ENCODE measurements at regions not wholly inside any gene's neighbourhood (a gene's known extent, or its start where the extent isn't known, plus 50 kb on each side); places are given as distances from the start of the nearest gene placed in this dataset.

GRCh38 chr9:81317223-81317622 is 372.1 kb downstream of the TLE1 start:
- ChIA-PET POLR2A (no interaction called here), CTCF (ENCODE audit: low intra/inter-chr PET ratio) (no interaction called here)
- no peaks in the 10 kb centered on the region for H3K36me3 ChIP-seq (ENCODE audit: control insufficient read depth, insufficient read depth, low read length)
- H3K9ac ChIP-seq (ENCODE audit: insufficient read depth in 1 of 2, low read depth in 2 of 2, low read length in 2 of 2), result no peak overlapping the region
- no peaks in the 10 kb centered on the region for H3K79me2 ChIP-seq (ENCODE audit: control insufficient read depth, insufficient read depth, low read length)
- no peaks in the 10 kb centered on the region for H3K27me3 ChIP-seq (ENCODE audit: control insufficient read depth in 2 of 2, insufficient read depth in 2 of 2, low read length in 2 of 2)
- 0% methylated on average over 1 of the region's 1 CpG for WGBS (ENCODE audit: insufficient coverage, low coverage, missing lambda C conversion rate)
- no peak overlapping the region for H2AFZ ChIP-seq (ENCODE audit: low read depth, low read length)
- in situ Hi-C loops (cut with MboI) (no loop called here), intact Hi-C loops (cut with micrococcal nuclease) (no loop called here)
- H3K4me2 ChIP-seq (ENCODE audit: insufficient read depth, low read length), result no peak overlapping the region
- FAIRE-seq (no peak), DNase-seq (ENCODE audit: extremely low read depth in 1 of 4, low spot score in 3 of 4) (no peak), ATAC-seq (no peak)
- no peaks in the 10 kb centered on the region for H3K4me1 ChIP-seq (replicated peaks in 1 of 2; ENCODE audit: control insufficient read depth in 2 of 2, insufficient read depth in 2 of 2, low read length in 2 of 2)
- H3K9me3 ChIP-seq (replicated peaks; ENCODE audit: control insufficient read depth, insufficient read depth, low read depth, low read length), result no peaks in the 10 kb centered on the region
- no TSS peak for BruUV-seq (replicated peaks)
- H4K20me1 ChIP-seq (replicated peaks; ENCODE audit: control insufficient read depth, insufficient read depth, low read length), result no peaks in the 10 kb centered on the region
- no peaks in the 10 kb centered on the region for H3K9me1 ChIP-seq (ENCODE audit: control insufficient read depth, insufficient read depth, low read length)
- H3K4me3 ChIP-seq, result no peak overlapping the region
- no peak overlapping the region for H3K27ac ChIP-seq (ENCODE audit: extremely low read depth, low read depth, low read length)
- no peak for TF ChIP-seq NCOA4 (IDR thresholded peaks at IDR 0.05; ENCODE audit: partially characterized antibody)
- no peak for TF ChIP-seq PTBP1 (IDR thresholded peaks at IDR 0.05; ENCODE audit: low read depth, low read length)
- no peak for TF ChIP-seq CC2D1A (IDR thresholded peaks at IDR 0.05)
- TF ChIP-seq NR1H2 (CRISPR knock-in tag; IDR thresholded peaks at IDR 0.05), result no peak
- TF ChIP-seq SRF (CRISPR knock-in tag; IDR thresholded peaks at IDR 0.05), result no peak
- no peak for TF ChIP-seq SMARCB1 (IDR thresholded peaks at IDR 0.05; ENCODE audit: insufficient read length, low read depth)

- no peak overlapping the region for H2AFZ ChIP-seq (ENCODE audit: low read depth, low read length)
- intact Hi-C loops (cut with micrococcal nuclease) (no loop called here), in situ Hi-C loops (cut with MboI) (no loop called here)
- CTCF ChIA-PET (ENCODE audit: low intra/inter-chr PET ratio), result no interaction called here
- H3K27ac ChIP-seq (ENCODE audit: extremely low read depth, low read depth, low read length), result no peak overlapping the region
- DNase-seq (ENCODE audit: extremely low read depth in 1 of 4, low spot score in 3 of 4), result no peak
- no peaks in the 10 kb centered on the region for H3K79me2 ChIP-seq (ENCODE audit: control insufficient read depth, insufficient read depth, low read length)
- H3K4me3 ChIP-seq, result no peak overlapping the region
- ATAC-seq, result no peak
- FAIRE-seq, result no peak
- no peaks in the 10 kb centered on the region for H3K9me1 ChIP-seq (ENCODE audit: control insufficient read depth, insufficient read depth, low read length)
- H3K4me1 ChIP-seq (replicated peaks in 1 of 2; ENCODE audit: control insufficient read depth in 2 of 2, insufficient read depth in 2 of 2, low read length in 2 of 2), result no peaks in the 10 kb centered on the region
- H3K27me3 ChIP-seq (ENCODE audit: control insufficient read depth in 2 of 2, insufficient read depth in 2 of 2, low read length in 2 of 2), result no peaks in the 10 kb centered on the region
- 0% methylated on average over 2 of the region's 3 CpGs for WGBS (ENCODE audit: insufficient coverage, low coverage, missing lambda C conversion rate)
- no peak overlapping the region for H3K9ac ChIP-seq (ENCODE audit: insufficient read depth in 1 of 2, low read depth in 2 of 2, low read length in 2 of 2)
- H3K4me2 ChIP-seq (ENCODE audit: insufficient read depth, low read length), result no peak overlapping the region
- H3K36me3 ChIP-seq (ENCODE audit: control insufficient read depth, insufficient read depth, low read length), result no peaks in the 10 kb centered on the region
- POLR2A ChIA-PET, result no interaction called here
- BruUV-seq (replicated peaks), result no TSS peak
- no peaks in the 10 kb centered on the region for H4K20me1 ChIP-seq (replicated peaks; ENCODE audit: control insufficient read depth, insufficient read depth, low read length)
- H3K9me3 ChIP-seq (replicated peaks; ENCODE audit: control insufficient read depth, insufficient read depth, low read depth, low read length), result no peaks in the 10 kb centered on the region
- TF ChIP-seq SNRNP70 (optimal IDR thresholded peaks at IDR 0.05; ENCODE audit: low read depth, low read length), result no peak
- no peak for TF ChIP-seq POLR2H (tag; IDR thresholded peaks at IDR 0.05; ENCODE audit: low read depth)
- TF ChIP-seq ZNF316 (IDR thresholded peaks at IDR 0.05), result no peak
- no peak for TF ChIP-seq MEF2D (tag; conservative IDR thresholded peaks at IDR 0.05; ENCODE audit: low read depth)
- no peak for TF ChIP-seq HDGF (IDR thresholded peaks at IDR 0.05)
- TF ChIP-seq XRCC3 (IDR thresholded peaks at IDR 0.05), result no peak
- TF ChIP-seq E2F4 (CRISPR knock-in tag; IDR thresholded peaks at IDR 0.05; ENCODE audit: low read depth), result no peak
- TF ChIP-seq ZFP1 (CRISPR knock-in tag; IDR thresholded peaks at IDR 0.05), result no peak
- TF ChIP-seq RBFOX2 (IDR thresholded peaks at IDR 0.05; ENCODE audit: low read depth, low read length), result no peak
- no peak for TF ChIP-seq ZNF140 (CRISPR knock-in tag; IDR thresholded peaks at IDR 0.05)
- no peak for TF ChIP-seq ZKSCAN1 (IDR thresholded peaks at IDR 0.05; ENCODE audit: low read depth, low read length)
Observed at GRCh38 chr9:81314490-81314889, 374.9 kb downstream of the TLE1 start.
